Gastroesophageal sphincter (tissue), 3 donors: ENCODE measurements at regions not wholly inside any gene's neighbourhood (a gene's known extent, or its start where the extent isn't known, plus 50 kb on each side); places are given as distances from the start of the nearest gene placed in this dataset.

ENCODE experiments used
- EP300 ChIP-seq: sonication (generic); formaldehyde crosslinking; IDR thresholded peaks from one replicate; pipeline ENCODE4 v1.6.1; 2017; ENCODE audit warnings: antibody characterized with exemption, mild to moderate bottlenecking
- POLR2A ChIP-seq, 2 donors: fragments of 450-650 bp; IDR thresholded peaks; one replicate each; pipeline ENCODE4 v1.6.1; 2017; ENCODE audit warnings: antibody characterized with exemption in 2 of 2, mild to moderate bottlenecking in 2 of 2, moderate library complexity in 1 of 2
- POLR2AphosphoS5 ChIP-seq: sonication (generic); formaldehyde crosslinking; IDR thresholded peaks from one replicate; pipeline ENCODE4 v1.6.1; 2017; ENCODE audit warnings: antibody characterized with exemption
- TF ChIP-seq, protein P1 (sequence below), 4 experiments: fragments of 200-600 bp in 2 of 4; fragments of 450-650 bp in 2 of 4; sonication (generic) in 1 of 4; IDR thresholded peaks; one replicate each; pipeline ENCODE4 v1.5.1; 2017 to 2019; ENCODE audit warnings: antibody characterized with exemption in 4 of 4, mild to moderate bottlenecking in 2 of 4, moderate library complexity in 2 of 4

DNA sequence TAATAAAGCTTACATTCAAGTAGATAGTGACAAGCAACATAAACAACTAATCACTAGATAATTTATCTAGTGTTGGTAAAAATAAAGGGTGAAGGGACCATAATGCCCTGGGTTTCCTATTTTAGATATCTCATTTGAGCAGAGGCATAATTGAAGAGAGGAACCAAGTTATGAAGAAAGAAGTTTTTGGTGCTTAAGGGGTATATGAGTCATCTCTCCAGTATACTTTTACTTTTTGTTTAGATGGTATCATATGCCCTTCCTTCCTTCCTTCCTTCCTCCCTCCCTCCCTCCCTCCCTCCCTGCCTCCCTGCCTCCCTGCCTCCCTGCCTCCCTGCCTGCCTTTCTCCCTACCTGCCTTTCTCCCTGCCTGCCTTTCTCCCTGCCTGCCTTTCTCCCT, 1053.5 kb upstream of the CELF4 start:
- TF ChIP-seq, protein P1, sequence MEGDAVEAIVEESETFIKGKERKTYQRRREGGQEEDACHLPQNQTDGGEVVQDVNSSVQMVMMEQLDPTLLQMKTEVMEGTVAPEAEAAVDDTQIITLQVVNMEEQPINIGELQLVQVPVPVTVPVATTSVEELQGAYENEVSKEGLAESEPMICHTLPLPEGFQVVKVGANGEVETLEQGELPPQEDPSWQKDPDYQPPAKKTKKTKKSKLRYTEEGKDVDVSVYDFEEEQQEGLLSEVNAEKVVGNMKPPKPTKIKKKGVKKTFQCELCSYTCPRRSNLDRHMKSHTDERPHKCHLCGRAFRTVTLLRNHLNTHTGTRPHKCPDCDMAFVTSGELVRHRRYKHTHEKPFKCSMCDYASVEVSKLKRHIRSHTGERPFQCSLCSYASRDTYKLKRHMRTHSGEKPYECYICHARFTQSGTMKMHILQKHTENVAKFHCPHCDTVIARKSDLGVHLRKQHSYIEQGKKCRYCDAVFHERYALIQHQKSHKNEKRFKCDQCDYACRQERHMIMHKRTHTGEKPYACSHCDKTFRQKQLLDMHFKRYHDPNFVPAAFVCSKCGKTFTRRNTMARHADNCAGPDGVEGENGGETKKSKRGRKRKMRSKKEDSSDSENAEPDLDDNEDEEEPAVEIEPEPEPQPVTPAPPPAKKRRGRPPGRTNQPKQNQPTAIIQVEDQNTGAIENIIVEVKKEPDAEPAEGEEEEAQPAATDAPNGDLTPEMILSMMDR (IDR thresholded peaks at IDR 0.05) = no peak
- TF ChIP-seq POLR2AphosphoS5 (no peak), POLR2A (IDR thresholded peaks at IDR 0.05) (no peak), EP300 (no peak)
